Osteocyte (in vitro differentiated cells): ENCODE measurements at regions not wholly inside any gene's neighbourhood (a gene's known extent, or its start where the extent isn't known, plus 50 kb on each side); places are given as distances from the start of the nearest gene placed in this dataset.

Experiments
- DNase-seq: peaks from one replicate; pipeline ENCODE4 v3.0.0; 2021; ENCODE audit warnings: mixed read lengths; ENCODE audit not compliant: unreplicated experiment; ENCODE audit errors: extremely low spot score
- H3K27ac Mint-ChIP-seq: one replicate; pipeline ENCODE4 v1.8.0; 2021; ENCODE audit warnings: mild to moderate bottlenecking, mixed read lengths; ENCODE audit not compliant: unreplicated experiment
- H3K27me3 Mint-ChIP-seq: one replicate; pipeline ENCODE4 v1.8.0; 2021; ENCODE audit warnings: mixed read lengths; ENCODE audit not compliant: unreplicated experiment
- H3K36me3 Mint-ChIP-seq: one replicate; pipeline ENCODE4 v1.8.0; 2021; ENCODE audit warnings: mixed read lengths; ENCODE audit not compliant: unreplicated experiment
- H3K4me1 Mint-ChIP-seq: one replicate; pipeline ENCODE4 v1.8.0; 2021; ENCODE audit warnings: mixed read lengths; ENCODE audit not compliant: unreplicated experiment
- H3K4me3 Mint-ChIP-seq: one replicate; pipeline ENCODE4 v1.8.0; 2021; ENCODE audit warnings: mild to moderate bottlenecking, moderate library complexity, mixed read lengths; ENCODE audit not compliant: unreplicated experiment
- H3K9me3 Mint-ChIP-seq: one replicate; pipeline ENCODE4 v1.8.0; 2021; ENCODE audit warnings: mixed read lengths; ENCODE audit not compliant: unreplicated experiment
- TF ChIP-seq, protein P1 (sequence below): fragments of 200-600 bp; sonication (generic); IDR thresholded peaks from 2 replicates; pipeline ENCODE4 v1.5.0; 2021; ENCODE audit warnings: antibody characterized with exemption, mild to moderate bottlenecking, moderate library complexity

DNA sequence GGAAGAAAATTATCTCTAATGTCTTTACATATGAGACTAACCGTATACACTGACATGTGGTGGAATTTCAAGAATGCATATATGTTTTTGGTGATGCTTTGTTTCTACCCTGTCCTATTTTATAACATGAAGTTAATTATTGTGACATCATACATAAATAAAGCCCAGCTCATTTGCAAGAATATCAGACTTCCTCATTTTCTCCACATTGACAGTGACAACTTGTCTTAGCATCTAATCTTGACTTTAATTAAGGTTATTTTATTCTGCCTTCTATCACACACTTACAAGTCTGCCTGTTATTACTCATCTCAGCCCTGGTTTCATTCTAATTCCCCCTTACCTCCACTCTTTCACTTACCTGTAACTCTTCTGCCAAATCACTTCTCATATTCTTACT is 140.6 kb upstream of the STARD13 start:
- no peak overlapping the region for H3K27ac Mint-ChIP-seq
- H3K27me3 Mint-ChIP-seq, result no peaks in the 10 kb centered on the region
- no peak overlapping the region for H3K4me3 Mint-ChIP-seq
- H3K4me1 Mint-ChIP-seq, result no peaks in the 10 kb centered on the region
- TF ChIP-seq, protein P1, sequence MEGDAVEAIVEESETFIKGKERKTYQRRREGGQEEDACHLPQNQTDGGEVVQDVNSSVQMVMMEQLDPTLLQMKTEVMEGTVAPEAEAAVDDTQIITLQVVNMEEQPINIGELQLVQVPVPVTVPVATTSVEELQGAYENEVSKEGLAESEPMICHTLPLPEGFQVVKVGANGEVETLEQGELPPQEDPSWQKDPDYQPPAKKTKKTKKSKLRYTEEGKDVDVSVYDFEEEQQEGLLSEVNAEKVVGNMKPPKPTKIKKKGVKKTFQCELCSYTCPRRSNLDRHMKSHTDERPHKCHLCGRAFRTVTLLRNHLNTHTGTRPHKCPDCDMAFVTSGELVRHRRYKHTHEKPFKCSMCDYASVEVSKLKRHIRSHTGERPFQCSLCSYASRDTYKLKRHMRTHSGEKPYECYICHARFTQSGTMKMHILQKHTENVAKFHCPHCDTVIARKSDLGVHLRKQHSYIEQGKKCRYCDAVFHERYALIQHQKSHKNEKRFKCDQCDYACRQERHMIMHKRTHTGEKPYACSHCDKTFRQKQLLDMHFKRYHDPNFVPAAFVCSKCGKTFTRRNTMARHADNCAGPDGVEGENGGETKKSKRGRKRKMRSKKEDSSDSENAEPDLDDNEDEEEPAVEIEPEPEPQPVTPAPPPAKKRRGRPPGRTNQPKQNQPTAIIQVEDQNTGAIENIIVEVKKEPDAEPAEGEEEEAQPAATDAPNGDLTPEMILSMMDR, result no peak
- no peak for DNase-seq
- H3K36me3 Mint-ChIP-seq, result no peaks in the 10 kb centered on the region
- peaks cover 10% of the 10 kb centered on the region for H3K9me3 Mint-ChIP-seq

DNA sequence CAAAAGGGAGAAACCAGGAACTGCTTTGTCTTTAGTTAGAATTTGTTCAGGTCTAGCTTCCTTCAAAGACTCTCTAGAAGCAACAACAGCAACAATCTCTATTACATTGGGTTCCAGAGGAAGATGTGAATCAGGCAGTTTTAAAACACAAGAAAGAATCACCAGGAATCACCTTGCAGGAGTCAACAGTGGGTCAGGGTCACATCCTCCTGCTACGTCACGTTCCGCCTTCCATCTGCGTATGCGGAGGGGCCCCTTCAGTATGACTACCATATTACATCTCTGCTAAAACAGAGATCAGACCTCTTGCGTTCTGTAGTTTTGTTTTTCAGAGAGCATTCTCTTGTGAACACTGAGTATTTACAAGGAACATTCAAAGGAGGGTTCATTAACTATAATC is 147.8 kb upstream of the STARD13 start:
- H3K27ac Mint-ChIP-seq, result no peak overlapping the region
- no peak for DNase-seq
- TF ChIP-seq, protein P1, result no peak

DNA sequence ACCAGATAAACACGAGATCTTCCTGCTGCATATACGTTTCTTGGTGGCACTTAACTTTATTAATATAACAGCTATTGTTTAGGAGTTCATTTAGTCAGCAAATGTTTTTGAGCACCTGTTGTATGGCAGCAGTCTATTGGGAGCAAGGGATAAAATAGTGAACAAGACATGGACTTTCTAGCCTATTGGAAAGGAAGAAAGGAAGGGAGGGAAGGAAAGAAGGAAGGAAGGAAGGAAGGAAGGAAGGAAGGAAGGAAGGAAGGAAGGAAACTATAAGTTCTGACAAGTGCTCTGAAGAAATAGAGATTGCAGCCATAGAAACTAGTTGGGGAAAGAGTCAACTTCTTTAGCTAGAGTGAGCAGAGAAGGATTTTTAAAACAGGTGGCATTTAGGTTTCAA is 149.1 kb upstream of the STARD13 start:
- H3K9me3 Mint-ChIP-seq, result no peaks in the 10 kb centered on the region
- DNase-seq, result no peak
- H3K36me3 Mint-ChIP-seq, result no peaks in the 10 kb centered on the region
- H3K27ac Mint-ChIP-seq, result no peak overlapping the region
- H3K4me1 Mint-ChIP-seq, result no peaks in the 10 kb centered on the region
- no peaks in the 10 kb centered on the region for H3K27me3 Mint-ChIP-seq
- TF ChIP-seq, protein P1, result no peak
- no peak overlapping the region for H3K4me3 Mint-ChIP-seq

More for the DNA sequence above, 147.8 kb upstream of the STARD13 start:
- Mint-ChIP-seq H3K9me3 (no peaks in the 10 kb centered on the region), H3K4me1 (no peaks in the 10 kb centered on the region), H3K4me3 (no peak overlapping the region), H3K36me3 (no peaks in the 10 kb centered on the region), H3K27me3 (no peaks in the 10 kb centered on the region)

DNA sequence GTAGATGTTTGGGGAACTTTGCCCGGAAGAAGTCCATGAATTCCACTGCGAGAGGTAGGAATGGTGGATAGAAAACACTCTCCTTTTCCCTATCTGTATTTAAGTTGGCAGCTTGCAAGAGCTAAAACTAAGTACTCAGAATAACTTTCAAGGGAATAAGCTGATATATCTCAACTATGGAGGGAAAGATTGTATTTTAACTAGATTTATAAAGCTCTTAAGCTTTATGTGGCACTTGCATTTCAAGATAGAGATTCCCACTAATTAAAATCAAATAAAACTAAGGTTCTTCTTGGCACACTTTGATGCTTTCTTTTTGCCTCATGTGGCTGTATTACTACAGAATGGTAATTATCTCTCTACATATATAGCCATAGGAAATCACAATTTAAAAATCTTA is 149.7 kb upstream of the STARD13 start:
- H3K27me3 Mint-ChIP-seq, result no peaks in the 10 kb centered on the region
- TF ChIP-seq, protein P1, result no peak
- no peak overlapping the region for H3K4me3 Mint-ChIP-seq
- no peak overlapping the region for H3K27ac Mint-ChIP-seq
- no peaks in the 10 kb centered on the region for H3K9me3 Mint-ChIP-seq
- no peaks in the 10 kb centered on the region for H3K4me1 Mint-ChIP-seq
- no peaks in the 10 kb centered on the region for H3K36me3 Mint-ChIP-seq
- DNase-seq, result no peak

DNA sequence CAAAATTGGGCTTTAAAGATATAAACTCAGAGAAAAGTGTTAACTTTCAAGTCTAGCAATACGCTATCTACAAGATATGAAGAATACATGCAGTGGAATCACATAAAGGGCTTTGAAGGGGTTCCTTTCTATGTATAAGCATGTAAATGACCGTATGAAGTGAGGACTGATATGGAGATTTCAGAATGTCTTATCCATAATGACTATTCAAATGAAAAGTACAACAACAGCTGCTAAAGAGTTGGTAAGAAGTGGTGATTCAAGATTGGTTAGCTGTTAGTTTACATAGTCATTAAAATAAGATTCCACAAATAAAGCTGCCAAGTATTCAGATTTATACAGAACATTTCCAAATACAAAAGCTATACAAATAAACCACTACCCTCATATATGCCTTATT is 153.4 kb upstream of the STARD13 start:
- Mint-ChIP-seq H3K4me1 (no peaks in the 10 kb centered on the region), H3K9me3 (no peaks in the 10 kb centered on the region), H3K27ac (no peak overlapping the region), H3K27me3 (no peaks in the 10 kb centered on the region), H3K4me3 (no peak overlapping the region), H3K36me3 (no peaks in the 10 kb centered on the region)
- no peak for DNase-seq
- TF ChIP-seq, protein P1, result no peak
